Breast epithelium (tissue), 3 donors: ENCODE measurements at regions not wholly inside any gene's neighbourhood (a gene's known extent, or its start where the extent isn't known, plus 50 kb on each side); places are given as distances from the start of the nearest gene placed in this dataset.

Experiments
- CTCF ChIP-seq, 3 donors: fragments of 450-650 bp; IDR thresholded peaks; one replicate each; pipeline ENCODE4 v1.5.1; 2016 to 2017; ENCODE audit warnings: antibody characterized with exemption in 3 of 3, mild to moderate bottlenecking in 3 of 3, moderate library complexity in 3 of 3
- POLR2A ChIP-seq: fragments of 450-650 bp; IDR thresholded peaks from one replicate; pipeline ENCODE4 v1.6.1; 2016; ENCODE audit warnings: antibody characterized with exemption, mild to moderate bottlenecking, moderate library complexity
- POLR2AphosphoS5 ChIP-seq, 3 donors: sonication (generic); formaldehyde crosslinking; IDR thresholded peaks; one replicate each; pipeline ENCODE4 v1.6.1; 2017; ENCODE audit warnings: antibody characterized with exemption in 3 of 3

DNA sequence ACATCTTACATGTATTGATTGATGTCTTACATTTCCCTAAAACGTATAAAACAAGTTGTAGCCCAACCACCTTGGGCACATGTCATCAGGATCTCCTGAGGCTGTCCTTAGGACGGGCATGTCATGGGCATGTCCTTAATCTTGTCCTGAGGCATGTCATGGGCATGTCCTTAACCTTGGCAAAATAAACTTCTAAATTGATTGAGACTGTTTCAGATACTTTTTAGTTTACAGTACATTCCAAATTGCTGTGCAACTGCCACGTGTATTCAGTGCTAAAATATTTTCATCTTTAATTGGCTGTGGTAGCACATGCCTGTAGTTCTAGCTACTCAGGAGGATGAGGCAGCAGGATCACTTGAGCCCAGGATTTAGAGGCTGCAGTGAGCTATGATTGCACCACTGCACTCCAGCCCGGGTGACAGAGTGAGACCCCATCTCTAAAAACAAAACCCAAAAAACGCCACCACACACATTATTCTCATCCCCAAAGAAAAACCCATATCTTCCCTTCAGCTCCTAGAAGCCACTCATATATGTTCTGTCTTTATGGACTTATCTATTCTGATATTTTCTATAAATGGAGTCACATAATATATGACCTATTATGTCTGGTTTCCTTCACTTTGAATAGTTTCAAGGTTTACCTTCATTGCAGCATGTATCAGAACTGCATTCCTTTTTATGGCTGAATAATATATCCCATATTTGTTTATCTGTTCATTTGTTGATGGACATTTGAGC lies 96.0 kb upstream of the BTG3 start:
- TF ChIP-seq CTCF (IDR thresholded peaks at IDR 0.05), result no peak
- TF ChIP-seq POLR2A, result no peak
- no peak for TF ChIP-seq POLR2AphosphoS5 (IDR thresholded peaks at IDR 0.05)
